ENCODE measurements at regions not wholly inside any gene's neighbourhood (a gene's known extent, or its start where the extent isn't known, plus 50 kb on each side); places are given as distances from the start of the nearest gene placed in this dataset.

GRCh38 chr13:63910511-63910910 is 2494.9 kb upstream of the PCDH20 start:
- TF ChIP-seq, protein P1, sequence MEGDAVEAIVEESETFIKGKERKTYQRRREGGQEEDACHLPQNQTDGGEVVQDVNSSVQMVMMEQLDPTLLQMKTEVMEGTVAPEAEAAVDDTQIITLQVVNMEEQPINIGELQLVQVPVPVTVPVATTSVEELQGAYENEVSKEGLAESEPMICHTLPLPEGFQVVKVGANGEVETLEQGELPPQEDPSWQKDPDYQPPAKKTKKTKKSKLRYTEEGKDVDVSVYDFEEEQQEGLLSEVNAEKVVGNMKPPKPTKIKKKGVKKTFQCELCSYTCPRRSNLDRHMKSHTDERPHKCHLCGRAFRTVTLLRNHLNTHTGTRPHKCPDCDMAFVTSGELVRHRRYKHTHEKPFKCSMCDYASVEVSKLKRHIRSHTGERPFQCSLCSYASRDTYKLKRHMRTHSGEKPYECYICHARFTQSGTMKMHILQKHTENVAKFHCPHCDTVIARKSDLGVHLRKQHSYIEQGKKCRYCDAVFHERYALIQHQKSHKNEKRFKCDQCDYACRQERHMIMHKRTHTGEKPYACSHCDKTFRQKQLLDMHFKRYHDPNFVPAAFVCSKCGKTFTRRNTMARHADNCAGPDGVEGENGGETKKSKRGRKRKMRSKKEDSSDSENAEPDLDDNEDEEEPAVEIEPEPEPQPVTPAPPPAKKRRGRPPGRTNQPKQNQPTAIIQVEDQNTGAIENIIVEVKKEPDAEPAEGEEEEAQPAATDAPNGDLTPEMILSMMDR (IDR thresholded peaks at IDR 0.05): no peak
- TF ChIP-seq POLR2A (IDR thresholded peaks at IDR 0.05): no peak
